Keratinocyte (primary cell): ENCODE measurements at regions not wholly inside any gene's neighbourhood (a gene's known extent, or its start where the extent isn't known, plus 50 kb on each side); places are given as distances from the start of the nearest gene placed in this dataset.

ENCODE experiments used
- CTCF ChIP-seq, 3 experiments: IDR thresholded peaks in 1 of 3; conservative IDR thresholded peaks in 1 of 3; optimal IDR thresholded peaks in 1 of 3; 2 replicates in 2 of 3; 3 replicates in 1 of 3; pipeline versions ENCODE3 to v1.5.1; 2011; ENCODE audit warnings: low read length in 3 of 3, mild to moderate bottlenecking in 3 of 3, moderate library complexity in 2 of 3, control low read depth in 1 of 3, inconsistent platforms in 1 of 3; ENCODE audit not compliant: insufficient read depth in 2 of 3; ENCODE audit errors: extremely low read depth in 1 of 3
- EZH2 ChIP-seq: IDR thresholded peaks from one replicate; pipeline ENCODE4 v1.6.1; 2012; ENCODE audit warnings: inconsistent platforms, mild to moderate bottlenecking, low read length, moderate library complexity

- TF ChIP-seq CTCF (optimal IDR thresholded peaks at IDR 0.05 in 1 of 3, IDR thresholded peaks at IDR 0.05 in 1 of 3, conservative IDR thresholded peaks at IDR 0.05 in 1 of 3; ENCODE audit: extremely low read depth in 1 of 3, insufficient read depth in 2 of 3, low read length in 3 of 3) (no peak), EZH2 (no peak)
Measured at GRCh38 chr6:81853975-81854374, 101.5 kb upstream of the TENT5A start.
